HL-60 (cell line): ENCODE measurements at regions not wholly inside any gene's neighbourhood (a gene's known extent, or its start where the extent isn't known, plus 50 kb on each side); places are given as distances from the start of the nearest gene placed in this dataset.
"Not testable (repeated sequence)": the region's sequence is repeated elsewhere in the genome, so short reads cannot be mapped to it uniquely, and the experiment has no call there.

Experiments used
- DNase-seq, 2 experiments: peaks; one replicate each; pipeline ENCODE4 v3.0.0-alpha.2; 2010 to 2020; ENCODE audit warnings: low read depth in 1 of 2, low spot score in 1 of 2
- H3K27ac ChIP-seq: fragments of 250-450 bp; sonication (Bioruptor Pico); replicated peaks from 2 replicates; pipeline ENCODE4 v1.5.1; 2020; ENCODE audit warnings: mild to moderate bottlenecking, moderate library complexity
- H3K27me3 ChIP-seq: fragments of 250-450 bp; sonication (Bioruptor Pico); 2 replicates; pipeline ENCODE4 v1.5.1; 2021; ENCODE audit warnings: mild to moderate bottlenecking, moderate library complexity; ENCODE audit not compliant: insufficient read depth, poor library complexity, severe bottlenecking
- H3K4me3 ChIP-seq: replicated peaks from 2 replicates; pipeline ENCODE4 v1.5.1; 2011; ENCODE audit warnings: mild to moderate bottlenecking, control low read depth, low read length; ENCODE audit not compliant: insufficient read depth
- GABPA ChIP-seq: IDR thresholded peaks from 2 replicates; pipeline ENCODE4 v1.6.1; 2012; ENCODE audit warnings: low read depth
- POLR2AphosphoS5 ChIP-seq: IDR thresholded peaks from 2 replicates; pipeline ENCODE4 v1.6.1; 2012; ENCODE audit warnings: low read depth
- SPI1 ChIP-seq: IDR thresholded peaks from 2 replicates; pipeline ENCODE4 v1.6.1; 2012; ENCODE audit warnings: low read depth, mild to moderate bottlenecking, borderline replicate concordance
- TF ChIP-seq, protein P1 (sequence below): IDR thresholded peaks from one replicate; pipeline ENCODE4 v1.5.1; 2011; ENCODE audit warnings: low read length, control low read depth, inconsistent platforms; ENCODE audit not compliant: insufficient read depth
- TF ChIP-seq, protein P2 (sequence below): IDR thresholded peaks from 2 replicates; pipeline ENCODE4 v1.6.1; 2012; ENCODE audit warnings: low read depth; ENCODE audit not compliant: insufficient replicate concordance

DNA sequence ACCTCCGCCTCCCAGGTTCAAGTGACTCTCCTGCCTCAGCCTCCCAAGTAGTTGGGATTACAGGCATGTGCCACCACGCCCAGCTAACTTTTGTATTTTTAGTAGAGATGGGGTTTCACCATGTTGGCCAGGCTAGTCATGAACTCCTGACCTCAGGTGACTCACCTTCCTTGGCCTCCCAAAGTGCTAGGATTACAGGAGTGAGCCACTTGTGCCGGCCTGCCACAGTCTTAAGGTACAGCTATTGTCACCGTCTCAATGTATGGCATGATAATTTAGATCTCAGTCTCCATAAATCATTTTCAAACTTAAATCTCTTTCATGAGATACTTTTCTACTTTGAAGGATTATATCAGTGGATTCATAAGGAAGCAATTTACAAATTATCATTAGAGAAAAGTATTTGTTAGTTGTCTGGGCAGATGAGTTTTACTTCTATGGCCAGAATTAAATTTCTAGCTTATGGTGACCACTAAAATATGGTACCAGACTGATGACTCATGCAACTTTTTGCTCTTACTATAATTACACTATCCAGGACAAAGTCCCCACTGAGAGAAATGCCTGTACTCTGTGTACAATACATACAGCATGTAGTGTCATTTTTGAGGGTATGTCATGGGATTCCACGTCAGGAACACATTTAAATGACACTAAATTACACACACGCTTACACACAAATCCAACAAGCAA is 1230.3 kb upstream of the GOT2 start:
- Histone ChIP-seq H3K27me3 (no peaks in the 10 kb centered on the region), H3K27ac (no peak overlapping the region), H3K4me3 (no peak overlapping the region)
- TF ChIP-seq, protein P1, sequence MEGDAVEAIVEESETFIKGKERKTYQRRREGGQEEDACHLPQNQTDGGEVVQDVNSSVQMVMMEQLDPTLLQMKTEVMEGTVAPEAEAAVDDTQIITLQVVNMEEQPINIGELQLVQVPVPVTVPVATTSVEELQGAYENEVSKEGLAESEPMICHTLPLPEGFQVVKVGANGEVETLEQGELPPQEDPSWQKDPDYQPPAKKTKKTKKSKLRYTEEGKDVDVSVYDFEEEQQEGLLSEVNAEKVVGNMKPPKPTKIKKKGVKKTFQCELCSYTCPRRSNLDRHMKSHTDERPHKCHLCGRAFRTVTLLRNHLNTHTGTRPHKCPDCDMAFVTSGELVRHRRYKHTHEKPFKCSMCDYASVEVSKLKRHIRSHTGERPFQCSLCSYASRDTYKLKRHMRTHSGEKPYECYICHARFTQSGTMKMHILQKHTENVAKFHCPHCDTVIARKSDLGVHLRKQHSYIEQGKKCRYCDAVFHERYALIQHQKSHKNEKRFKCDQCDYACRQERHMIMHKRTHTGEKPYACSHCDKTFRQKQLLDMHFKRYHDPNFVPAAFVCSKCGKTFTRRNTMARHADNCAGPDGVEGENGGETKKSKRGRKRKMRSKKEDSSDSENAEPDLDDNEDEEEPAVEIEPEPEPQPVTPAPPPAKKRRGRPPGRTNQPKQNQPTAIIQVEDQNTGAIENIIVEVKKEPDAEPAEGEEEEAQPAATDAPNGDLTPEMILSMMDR: no peak
- no peak for TF ChIP-seq GABPA
- TF ChIP-seq, protein P2, sequence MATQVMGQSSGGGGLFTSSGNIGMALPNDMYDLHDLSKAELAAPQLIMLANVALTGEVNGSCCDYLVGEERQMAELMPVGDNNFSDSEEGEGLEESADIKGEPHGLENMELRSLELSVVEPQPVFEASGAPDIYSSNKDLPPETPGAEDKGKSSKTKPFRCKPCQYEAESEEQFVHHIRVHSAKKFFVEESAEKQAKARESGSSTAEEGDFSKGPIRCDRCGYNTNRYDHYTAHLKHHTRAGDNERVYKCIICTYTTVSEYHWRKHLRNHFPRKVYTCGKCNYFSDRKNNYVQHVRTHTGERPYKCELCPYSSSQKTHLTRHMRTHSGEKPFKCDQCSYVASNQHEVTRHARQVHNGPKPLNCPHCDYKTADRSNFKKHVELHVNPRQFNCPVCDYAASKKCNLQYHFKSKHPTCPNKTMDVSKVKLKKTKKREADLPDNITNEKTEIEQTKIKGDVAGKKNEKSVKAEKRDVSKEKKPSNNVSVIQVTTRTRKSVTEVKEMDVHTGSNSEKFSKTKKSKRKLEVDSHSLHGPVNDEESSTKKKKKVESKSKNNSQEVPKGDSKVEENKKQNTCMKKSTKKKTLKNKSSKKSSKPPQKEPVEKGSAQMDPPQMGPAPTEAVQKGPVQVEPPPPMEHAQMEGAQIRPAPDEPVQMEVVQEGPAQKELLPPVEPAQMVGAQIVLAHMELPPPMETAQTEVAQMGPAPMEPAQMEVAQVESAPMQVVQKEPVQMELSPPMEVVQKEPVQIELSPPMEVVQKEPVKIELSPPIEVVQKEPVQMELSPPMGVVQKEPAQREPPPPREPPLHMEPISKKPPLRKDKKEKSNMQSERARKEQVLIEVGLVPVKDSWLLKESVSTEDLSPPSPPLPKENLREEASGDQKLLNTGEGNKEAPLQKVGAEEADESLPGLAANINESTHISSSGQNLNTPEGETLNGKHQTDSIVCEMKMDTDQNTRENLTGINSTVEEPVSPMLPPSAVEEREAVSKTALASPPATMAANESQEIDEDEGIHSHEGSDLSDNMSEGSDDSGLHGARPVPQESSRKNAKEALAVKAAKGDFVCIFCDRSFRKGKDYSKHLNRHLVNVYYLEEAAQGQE: no peak
- TF ChIP-seq SPI1: no peak
- TF ChIP-seq POLR2AphosphoS5: no peak
- no peak for DNase-seq

DNA sequence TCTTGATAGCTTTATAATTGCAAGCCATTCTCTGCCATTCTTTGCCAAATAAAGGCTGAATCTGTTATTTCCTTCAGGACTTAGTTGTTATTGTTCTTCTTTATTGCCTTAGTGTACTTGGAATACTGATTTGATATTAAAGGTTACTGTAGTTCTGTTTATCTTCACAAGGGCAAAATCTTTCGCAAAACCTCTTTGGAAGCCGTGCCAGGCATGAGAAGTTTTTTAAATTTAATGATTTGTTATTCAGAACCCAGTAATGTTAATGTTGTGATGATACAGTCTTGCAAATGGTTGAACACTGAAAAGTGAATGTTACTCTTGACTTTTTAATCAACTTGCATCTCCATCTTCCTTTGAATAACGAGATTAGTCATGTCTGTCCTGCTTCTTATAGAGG is 1225.2 kb upstream of the GOT2 start:
- Histone ChIP-seq H3K27ac (no peak overlapping the region), H3K4me3 (no peak overlapping the region), H3K27me3 (no peaks in the 10 kb centered on the region)
- no peak for TF ChIP-seq SPI1
- TF ChIP-seq, protein P2: no peak
- TF ChIP-seq GABPA: no peak
- TF ChIP-seq, protein P1: no peak
- TF ChIP-seq POLR2AphosphoS5: no peak
- DNase-seq: no peak

DNA sequence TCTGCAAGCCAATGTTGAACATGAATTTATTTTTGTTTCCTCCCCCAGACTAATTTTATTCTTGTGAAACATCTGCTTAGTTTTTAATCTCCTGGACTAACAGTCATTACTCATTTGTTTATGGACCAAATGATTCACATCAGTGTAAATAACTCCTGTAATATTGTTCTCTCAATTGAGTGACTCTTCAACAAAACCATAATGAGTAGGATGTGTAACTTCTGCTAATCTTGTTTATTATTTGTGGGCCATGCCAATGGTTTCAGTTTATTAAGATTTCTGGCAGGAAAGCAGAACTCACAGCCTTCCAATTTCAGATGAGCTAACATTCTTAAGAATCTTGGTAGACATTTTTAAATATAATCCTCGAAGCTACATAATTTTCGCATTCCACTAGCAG is 1216.3 kb upstream of the GOT2 start:
- DNase-seq: no peak
- Histone ChIP-seq H3K27me3 (no peaks in the 10 kb centered on the region), H3K27ac (no peak overlapping the region), H3K4me3 (no peak overlapping the region)
- TF ChIP-seq, protein P1: no peak

DNA sequence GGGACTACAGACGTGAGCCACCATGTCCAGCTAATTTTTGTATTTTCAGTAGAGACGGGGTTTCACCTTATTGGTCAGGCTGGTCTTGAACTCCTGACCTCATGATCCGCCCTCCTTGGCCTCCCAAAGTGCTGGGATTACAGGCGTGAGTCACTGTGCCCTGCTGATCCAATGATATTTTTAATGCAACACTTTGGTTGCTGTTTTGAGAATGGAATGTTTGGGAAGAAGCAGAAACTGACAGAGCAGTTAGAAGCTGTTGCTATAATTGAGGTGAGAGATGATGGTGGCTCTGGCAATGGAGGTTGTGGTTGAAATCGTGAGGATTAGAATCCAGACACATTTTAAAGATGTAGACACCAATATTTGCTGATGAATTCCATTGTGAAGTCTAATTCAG is 1209.9 kb upstream of the GOT2 start:
- not testable (repeated sequence) for H3K27ac ChIP-seq, DNase-seq, H3K27me3 ChIP-seq, H3K4me3 ChIP-seq
